ENCODE measurements at regions not wholly inside any gene's neighbourhood (a gene's known extent, or its start where the extent isn't known, plus 50 kb on each side); places are given as distances from the start of the nearest gene placed in this dataset.
"Not testable (repeated sequence)": the region's sequence is repeated elsewhere in the genome, so short reads cannot be mapped to it uniquely, and the experiment has no call there.

GRCh38 chr16:33994207-33994606 lies 534.8 kb downstream of the TP53TG3F start:
- not testable (repeated sequence) for TF ChIP-seq REST (IDR thresholded peaks at IDR 0.05; ENCODE audit: borderline replicate concordance in 1 of 2, low read depth in 1 of 2, low read length in 2 of 2); USF2 (IDR thresholded peaks at IDR 0.05; ENCODE audit: low read depth, low read length); USF2 (CRISPR knock-in tag; IDR thresholded peaks at IDR 0.05; ENCODE audit: borderline replicate concordance); RXRA (CRISPR knock-in tag; IDR thresholded peaks at IDR 0.05); ZNF772 (CRISPR knock-in tag; IDR thresholded peaks at IDR 0.05); PRDM4 (CRISPR knock-in tag; IDR thresholded peaks at IDR 0.05; ENCODE audit: borderline replicate concordance)

Measured in HepG2 (cell line).